ENCODE measurements at regions not wholly inside any gene's neighbourhood (a gene's known extent, or its start where the extent isn't known, plus 50 kb on each side); places are given as distances from the start of the nearest gene placed in this dataset.

DNA sequence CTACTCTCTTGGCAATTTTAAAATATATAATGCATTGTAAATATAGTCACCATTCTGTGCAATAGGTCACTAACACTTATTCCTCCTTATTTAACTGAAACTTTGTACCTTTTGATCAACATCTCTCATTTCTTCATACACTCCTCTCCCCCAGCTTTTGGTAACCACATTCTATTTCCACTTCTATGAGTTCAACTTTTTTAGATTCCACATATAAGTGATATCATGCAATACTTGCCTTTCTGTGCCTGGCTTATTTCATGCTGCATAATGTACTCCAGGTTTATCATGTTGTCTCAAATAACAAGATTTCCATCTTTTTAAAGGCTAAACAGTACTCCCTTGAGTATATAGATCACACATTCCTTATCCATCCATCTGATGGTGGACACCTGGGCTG is 188.8 kb downstream of the NXNL2 start:
- ATAC-seq (no peak), FAIRE-seq (no peak), DNase-seq (ENCODE audit: low read depth, low spot score) (no peak)
- Histone ChIP-seq H3K4me1 (ENCODE audit: control insufficient read depth, insufficient read depth, low read length) (no peaks in the 10 kb centered on the region), H3K4me3 (no peak overlapping the region), H4K20me1 (ENCODE audit: control insufficient read depth, insufficient read depth) (no peaks in the 10 kb centered on the region), H2AFZ (ENCODE audit: control insufficient read depth, low read depth, low read length) (no peak overlapping the region), H3K4me2 (ENCODE audit: control insufficient read depth, insufficient read depth) (no peak overlapping the region), H3K27ac (ENCODE audit: control insufficient read depth, insufficient read depth) (no peak overlapping the region), H3K27me3 (replicated peaks in 1 of 2; ENCODE audit: control insufficient read depth in 2 of 2, insufficient read depth in 2 of 2, low read length in 1 of 2) (no peaks in the 10 kb centered on the region), H3K9me3 (replicated peaks; ENCODE audit: control insufficient read depth, insufficient read depth, low read length) (no peaks in the 10 kb centered on the region), H3K9ac (ENCODE audit: control insufficient read depth, insufficient read depth, low read length) (no peak overlapping the region), H3K79me2 (ENCODE audit: control insufficient read depth, insufficient read depth, low read length) (no peaks in the 10 kb centered on the region), H3K36me3 (ENCODE audit: control insufficient read depth in 2 of 2, insufficient read depth in 2 of 2, low read length in 1 of 2) (no peaks in the 10 kb centered on the region)
- RAD21 ChIA-PET (ENCODE audit: unreplicated experiment), result no interaction called here
- in situ Hi-C loops (cut with MboI) (no loop called here), intact Hi-C loops (cut with micrococcal nuclease; ENCODE audit: unreplicated experiment) (no loop called here)
- CTCF ChIA-PET, result no interaction called here
- SMC1A ChIA-PET (ENCODE audit: uncharacterized antibody, unreplicated experiment), result interaction anchor here (0.6 kb wide), 1 partner anchor 25 kb away, joined by 3 read pairs; no protein-coding TSS in a partner anchor
- no TSS peak for BruUV-seq (replicated peaks)
- TF ChIP-seq YBX1 (IDR thresholded peaks at IDR 0.05) (no peak), SKIL (IDR thresholded peaks at IDR 0.05; ENCODE audit: low read depth, poor library complexity, severe bottlenecking) (no peak), BHLHE40 (IDR thresholded peaks at IDR 0.05; ENCODE audit: borderline replicate concordance in 1 of 2, low read depth in 2 of 2, low read length in 1 of 2) (no peak), NR2C1 (IDR thresholded peaks at IDR 0.05) (no peak), NFXL1 (IDR thresholded peaks at IDR 0.05; ENCODE audit: borderline replicate concordance) (no peak), ZNF622 (IDR thresholded peaks at IDR 0.05) (no peak), HCFC1 (IDR thresholded peaks at IDR 0.05; ENCODE audit: low read length) (no peak), PAX5 (IDR thresholded peaks at IDR 0.05; ENCODE audit: borderline replicate concordance, low read depth, low read length) (no peak)
- TF ChIP-seq, protein P1, sequence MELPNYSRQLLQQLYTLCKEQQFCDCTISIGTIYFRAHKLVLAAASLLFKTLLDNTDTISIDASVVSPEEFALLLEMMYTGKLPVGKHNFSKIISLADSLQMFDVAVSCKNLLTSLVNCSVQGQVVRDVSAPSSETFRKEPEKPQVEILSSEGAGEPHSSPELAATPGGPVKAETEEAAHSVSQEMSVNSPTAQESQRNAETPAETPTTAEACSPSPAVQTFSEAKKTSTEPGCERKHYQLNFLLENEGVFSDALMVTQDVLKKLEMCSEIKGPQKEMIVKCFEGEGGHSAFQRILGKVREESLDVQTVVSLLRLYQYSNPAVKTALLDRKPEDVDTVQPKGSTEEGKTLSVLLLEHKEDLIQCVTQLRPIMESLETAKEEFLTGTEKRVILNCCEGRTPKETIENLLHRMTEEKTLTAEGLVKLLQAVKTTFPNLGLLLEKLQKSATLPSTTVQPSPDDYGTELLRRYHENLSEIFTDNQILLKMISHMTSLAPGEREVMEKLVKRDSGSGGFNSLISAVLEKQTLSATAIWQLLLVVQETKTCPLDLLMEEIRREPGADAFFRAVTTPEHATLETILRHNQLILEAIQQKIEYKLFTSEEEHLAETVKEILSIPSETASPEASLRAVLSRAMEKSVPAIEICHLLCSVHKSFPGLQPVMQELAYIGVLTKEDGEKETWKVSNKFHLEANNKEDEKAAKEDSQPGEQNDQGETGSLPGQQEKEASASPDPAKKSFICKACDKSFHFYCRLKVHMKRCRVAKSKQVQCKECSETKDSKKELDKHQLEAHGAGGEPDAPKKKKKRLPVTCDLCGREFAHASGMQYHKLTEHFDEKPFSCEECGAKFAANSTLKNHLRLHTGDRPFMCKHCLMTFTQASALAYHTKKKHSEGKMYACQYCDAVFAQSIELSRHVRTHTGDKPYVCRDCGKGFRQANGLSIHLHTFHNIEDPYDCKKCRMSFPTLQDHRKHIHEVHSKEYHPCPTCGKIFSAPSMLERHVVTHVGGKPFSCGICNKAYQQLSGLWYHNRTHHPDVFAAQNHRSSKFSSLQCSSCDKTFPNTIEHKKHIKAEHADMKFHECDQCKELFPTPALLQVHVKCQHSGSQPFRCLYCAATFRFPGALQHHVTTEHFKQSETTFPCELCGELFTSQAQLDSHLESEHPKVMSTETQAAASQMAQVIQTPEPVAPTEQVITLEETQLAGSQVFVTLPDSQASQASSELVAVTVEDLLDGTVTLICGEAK (IDR thresholded peaks at IDR 0.05; ENCODE audit: borderline replicate concordance), result no peak
- POLR2A ChIA-PET, result no interaction called here
